Testis (tissue), 2 donors: ENCODE measurements at regions not wholly inside any gene's neighbourhood (a gene's known extent, or its start where the extent isn't known, plus 50 kb on each side); places are given as distances from the start of the nearest gene placed in this dataset.

Experiments used
- DNase-seq: peaks from one replicate; pipeline ENCODE4 v3.0.0-alpha.2; 2019
- H3K27ac ChIP-seq, 2 donors: fragments of 200-600 bp; sonication (generic); one replicate each; pipeline ENCODE4 v1.5.1; 2019
- H3K27me3 ChIP-seq: fragments of 200-600 bp; sonication (generic); one replicate; pipeline ENCODE4 v1.5.1; 2019
- H3K36me3 ChIP-seq: fragments of 200-600 bp; sonication (generic); one replicate; pipeline ENCODE4 v1.5.1; 2017; ENCODE audit warnings: low read depth; ENCODE audit errors: missing control alignments
- H3K4me1 ChIP-seq: fragments of 200-600 bp; sonication (generic); one replicate; pipeline ENCODE4 v1.5.1; 2019
- H3K4me3 ChIP-seq, 2 donors: fragments of 200-600 bp; sonication (generic); one replicate each; pipeline ENCODE4 v1.5.1; 2017 to 2019
- H3K9me3 ChIP-seq: fragments of 200-600 bp; sonication (generic); one replicate; pipeline ENCODE4 v1.5.1; 2017
- CTCF ChIP-seq, 3 experiments: fragments of 450-650 bp in 2 of 3; fragments of 200-600 bp in 1 of 3; sonication (generic) in 1 of 3; IDR thresholded peaks; one replicate each; pipeline ENCODE4 v1.5.1; 2016 to 2019; ENCODE audit warnings: antibody characterized with exemption in 3 of 3, mild to moderate bottlenecking in 2 of 3, moderate library complexity in 1 of 3
- POLR2A ChIP-seq: fragments of 450-650 bp; IDR thresholded peaks from one replicate; pipeline ENCODE4 v1.6.1; 2017; ENCODE audit warnings: antibody characterized with exemption, mild to moderate bottlenecking, moderate library complexity
- WGBS, 2 donors: methylation state at CpG; one replicate each; pipeline ENCODE4 v1.1.5; 2018; 5-methylcytosine and 5-hydroxymethylcytosine counted together
- intact Hi-C: fragments of 100-400 bp; cut with DNase I; formaldehyde crosslinking; loops from one replicate; pipeline ENCODE4 v1.15.1; 2023; ENCODE audit warnings: low total_unique reads

GRCh38 chr13:37364007-37364406, 234.6 kb downstream of the POSTN start:
- H3K36me3 ChIP-seq: no peaks in the 10 kb centered on the region
- H3K9me3 ChIP-seq: no peaks in the 10 kb centered on the region
- TF ChIP-seq POLR2A (no peak), CTCF (IDR thresholded peaks at IDR 0.05) (no peak)
- DNase-seq: no peak
- 92 to 93% methylated on average over 1 of the region's 1 CpG for whole genome bisulfite sequencing, 2 donors
- no peak overlapping the region for H3K27ac ChIP-seq
- H3K4me1 ChIP-seq: no peaks in the 10 kb centered on the region
- H3K4me3 ChIP-seq: no peak overlapping the region
- intact Hi-C loops: no loop called here
- no peaks in the 10 kb centered on the region for H3K27me3 ChIP-seq

- intact Hi-C loops: no loop called here
Measured at GRCh38 chr13:37361608-37362007, 237.0 kb downstream of the POSTN start.

GRCh38 chr13:37360556-37360955, 238.0 kb downstream of the POSTN start:
- intact Hi-C loops: no loop called here
- TF ChIP-seq POLR2A (no peak), CTCF (IDR thresholded peaks at IDR 0.05) (no peak)
- Histone ChIP-seq H3K36me3 (no peaks in the 10 kb centered on the region), H3K4me3 (no peak overlapping the region), H3K27me3 (no peaks in the 10 kb centered on the region), H3K27ac (no peak overlapping the region), H3K4me1 (no peaks in the 10 kb centered on the region), H3K9me3 (no peaks in the 10 kb centered on the region)
- WGBS, 2 donors: 74 to 82% methylated on average over 2 of the region's 2 CpGs
- no peak for DNase-seq

More at GRCh38 chr13:37361608-37362007, 237.0 kb downstream of the POSTN start:
- no peaks in the 10 kb centered on the region for H3K4me1 ChIP-seq
- no peaks in the 10 kb centered on the region for H3K27me3 ChIP-seq
- no peaks in the 10 kb centered on the region for H3K36me3 ChIP-seq
- no peak overlapping the region for H3K4me3 ChIP-seq
- H3K9me3 ChIP-seq: no peaks in the 10 kb centered on the region
- DNase-seq: no peak
- TF ChIP-seq POLR2A (no peak), CTCF (IDR thresholded peaks at IDR 0.05) (no peak)
- WGBS, 2 donors: 88 to 94% methylated on average over 3 of the region's 3 CpGs
- H3K27ac ChIP-seq: no peak overlapping the region

GRCh38 chr13:37357548-37357947, 241.0 kb downstream of the POSTN start:
- Histone ChIP-seq H3K4me1 (no peaks in the 10 kb centered on the region), H3K27me3 (no peaks in the 10 kb centered on the region), H3K36me3 (no peaks in the 10 kb centered on the region), H3K9me3 (no peaks in the 10 kb centered on the region), H3K27ac (no peak overlapping the region), H3K4me3 (no peak overlapping the region)
- 92% methylated on average over 1 of the region's 1 CpG for WGBS, 2 donors
- intact Hi-C loops: no loop called here
- TF ChIP-seq CTCF (IDR thresholded peaks at IDR 0.05): no peak
- TF ChIP-seq POLR2A: no peak
- no peak for DNase-seq

- DNase-seq: no peak
- WGBS, 2 donors: 78 to 86% methylated on average over 4 of the region's 4 CpGs
- H3K36me3 ChIP-seq: no peaks in the 10 kb centered on the region
Measured at GRCh38 chr13:37353911-37354310, 244.7 kb downstream of the POSTN start.

More at GRCh38 chr13:37353911-37354310, 244.7 kb downstream of the POSTN start:
- Histone ChIP-seq H3K4me1 (no peaks in the 10 kb centered on the region), H3K27ac (no peak overlapping the region), H3K27me3 (no peaks in the 10 kb centered on the region), H3K9me3 (no peaks in the 10 kb centered on the region), H3K4me3 (no peak overlapping the region)
- intact Hi-C loops: no loop called here
- TF ChIP-seq POLR2A: no peak
- TF ChIP-seq CTCF (IDR thresholded peaks at IDR 0.05): no peak
